HG02973 (cell line): ENCODE measurements at regions not wholly inside any gene's neighbourhood (a gene's known extent, or its start where the extent isn't known, plus 50 kb on each side); places are given as distances from the start of the nearest gene placed in this dataset.

ENCODE experiments used
- ATAC-seq: cut with Tn5 transposase; IDR thresholded peaks from one replicate; pipeline ENCODE4 v1.9.1; 2021; ENCODE audit warnings: moderate library complexity; ENCODE audit not compliant: unreplicated experiment

DNA sequence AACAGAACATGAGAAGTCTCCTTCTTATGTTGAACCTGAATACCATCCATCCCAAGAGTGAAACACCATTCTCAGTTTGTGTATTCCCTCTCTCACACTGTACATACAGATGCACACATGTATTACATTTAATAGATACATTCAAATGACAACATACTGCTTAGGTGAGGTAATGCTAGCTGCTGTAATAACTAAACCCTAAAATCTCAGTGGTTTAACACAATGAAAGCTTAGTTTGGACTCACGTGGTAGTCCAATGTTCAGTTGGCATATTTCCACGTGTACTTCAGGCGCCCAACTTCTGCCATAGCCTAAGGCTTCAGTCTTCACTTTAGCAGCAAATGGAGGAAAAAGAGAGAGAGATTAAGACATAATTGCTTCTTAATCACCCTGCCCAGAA, 351.1 kb upstream of the PMFBP1 start:
- no peak for ATAC-seq

DNA sequence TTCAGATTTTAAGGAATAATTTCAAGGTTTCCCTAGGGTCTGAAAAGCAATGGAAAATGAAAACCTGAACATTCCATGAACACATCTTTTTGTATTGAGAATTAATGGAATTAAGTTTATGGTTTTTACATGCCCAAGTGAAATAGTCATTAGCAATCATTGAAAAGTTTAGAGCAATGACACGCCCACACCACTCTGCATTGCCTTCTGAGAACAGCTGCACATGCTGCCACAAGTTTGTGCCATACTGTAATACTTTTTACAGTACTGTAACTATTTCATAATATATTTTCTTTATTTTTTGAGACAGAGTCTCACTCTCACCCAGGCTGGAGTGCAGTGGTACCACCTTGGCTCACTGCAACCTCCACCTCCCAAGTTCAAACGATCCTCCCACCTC, 345.2 kb upstream of the PMFBP1 start:
- no peak for ATAC-seq

DNA sequence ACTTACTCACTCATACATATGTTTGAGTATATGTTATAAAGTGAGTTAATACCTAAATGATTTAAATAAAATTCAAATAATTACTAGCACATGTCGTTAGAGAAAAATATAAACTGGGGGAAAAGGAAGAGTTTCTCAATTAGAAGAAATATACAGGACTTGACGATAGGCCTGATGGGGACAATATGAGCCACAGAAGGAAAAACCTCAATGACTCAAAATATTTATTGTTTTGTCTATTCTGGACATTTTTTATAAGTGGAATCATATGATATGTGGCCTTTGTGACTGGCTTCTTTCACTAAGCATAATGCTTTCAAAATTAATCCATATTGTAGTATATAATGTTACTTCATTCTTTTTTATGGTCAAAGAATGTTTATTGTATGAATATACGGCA, 339.2 kb upstream of the PMFBP1 start:
- no peak for ATAC-seq

DNA sequence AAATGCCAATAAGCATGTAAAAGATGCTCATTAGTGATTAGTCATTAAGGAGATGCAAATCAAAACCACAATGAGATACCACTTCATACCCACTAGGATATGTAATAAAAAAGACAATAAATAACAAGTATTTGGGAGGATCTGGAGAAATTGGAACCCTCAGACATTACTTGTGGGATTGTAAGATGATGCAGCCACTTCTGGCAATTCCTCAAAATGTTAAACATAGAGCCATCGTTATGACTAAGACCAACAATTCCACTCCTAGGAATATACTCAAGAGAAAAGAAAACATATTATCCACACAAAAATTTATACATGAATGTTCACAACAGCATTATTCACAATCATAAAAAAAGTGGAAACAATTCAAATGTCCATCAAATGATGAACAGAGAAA, 336.2 kb upstream of the PMFBP1 start:
- ATAC-seq: no peak

DNA sequence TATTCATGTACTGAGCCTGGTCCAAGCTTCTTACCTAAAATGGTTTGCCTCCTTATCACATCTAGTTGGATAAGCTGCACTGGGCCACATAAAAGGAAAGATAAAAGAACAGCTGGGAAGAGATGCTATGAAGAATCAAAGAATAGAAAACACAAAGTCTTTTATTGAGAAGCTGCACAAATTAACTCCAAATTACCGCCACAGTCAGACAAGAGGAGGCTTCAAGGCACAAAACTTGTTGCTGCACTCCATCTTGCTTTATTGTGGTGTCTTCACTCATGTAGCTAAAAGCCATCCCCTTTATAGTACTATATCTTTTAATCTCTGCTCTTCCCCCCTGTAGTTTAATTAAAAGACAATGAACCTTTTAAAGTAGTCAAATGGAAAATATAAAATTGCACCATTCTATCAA, 330.6 kb upstream of the PMFBP1 start:
- ATAC-seq: no peak

DNA sequence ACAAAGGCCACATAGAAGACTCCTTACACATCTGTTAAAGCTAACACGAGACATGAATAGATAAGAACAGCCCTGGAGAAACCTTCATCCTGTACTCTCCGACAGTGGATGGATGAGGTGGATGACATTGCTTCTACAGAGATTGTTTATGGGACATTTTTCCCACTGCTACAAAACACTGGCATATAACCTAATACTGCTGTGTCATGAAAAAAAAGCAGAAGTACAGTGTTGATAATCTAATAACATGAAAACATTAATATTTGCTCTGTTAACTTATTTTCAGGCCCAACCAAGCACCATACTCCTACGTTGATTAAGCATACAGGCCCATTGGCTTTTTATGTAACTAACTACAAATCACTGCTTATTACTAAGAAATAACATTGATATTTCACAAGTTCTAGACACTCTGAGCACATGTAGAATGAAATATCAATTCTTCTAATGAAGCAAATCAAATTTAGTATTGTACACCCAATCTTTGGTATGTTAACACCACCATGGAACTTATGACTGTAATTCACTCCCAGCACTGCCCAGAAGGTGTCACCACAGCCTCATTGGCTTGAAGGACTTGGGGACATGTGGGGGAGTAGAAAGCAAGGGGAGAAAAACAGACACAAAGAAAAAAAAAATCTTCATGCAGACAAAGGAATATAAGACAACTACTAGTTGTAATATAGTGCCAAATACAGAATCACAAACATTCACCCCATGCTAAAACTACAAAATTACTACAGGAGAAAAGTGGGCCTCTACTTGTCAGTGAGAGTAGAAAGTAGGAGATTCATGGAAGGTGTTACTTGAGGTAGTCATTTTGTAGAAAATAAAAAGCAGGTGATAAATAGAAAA, 330.0 kb upstream of the PMFBP1 start:
- ATAC-seq: no peak

DNA sequence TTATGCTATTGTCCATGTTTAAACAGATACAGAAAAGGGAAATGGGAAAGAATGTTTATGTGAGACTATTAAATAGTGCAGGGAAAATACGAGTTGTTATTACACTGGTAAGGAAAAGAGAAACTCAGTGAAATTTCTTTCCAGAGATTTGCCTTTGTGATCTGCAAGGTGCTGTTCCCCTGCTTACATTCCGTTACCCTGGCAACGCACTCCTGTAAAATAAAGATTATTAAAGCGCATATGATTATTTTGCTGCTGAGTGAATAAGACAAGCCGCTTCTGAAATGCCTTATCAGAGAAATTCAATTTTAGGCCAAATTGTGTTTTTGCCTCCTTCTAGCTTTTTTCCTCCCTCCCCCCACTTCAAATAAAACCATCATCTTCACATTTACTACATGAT, 328.6 kb upstream of the PMFBP1 start:
- no peak for ATAC-seq

DNA sequence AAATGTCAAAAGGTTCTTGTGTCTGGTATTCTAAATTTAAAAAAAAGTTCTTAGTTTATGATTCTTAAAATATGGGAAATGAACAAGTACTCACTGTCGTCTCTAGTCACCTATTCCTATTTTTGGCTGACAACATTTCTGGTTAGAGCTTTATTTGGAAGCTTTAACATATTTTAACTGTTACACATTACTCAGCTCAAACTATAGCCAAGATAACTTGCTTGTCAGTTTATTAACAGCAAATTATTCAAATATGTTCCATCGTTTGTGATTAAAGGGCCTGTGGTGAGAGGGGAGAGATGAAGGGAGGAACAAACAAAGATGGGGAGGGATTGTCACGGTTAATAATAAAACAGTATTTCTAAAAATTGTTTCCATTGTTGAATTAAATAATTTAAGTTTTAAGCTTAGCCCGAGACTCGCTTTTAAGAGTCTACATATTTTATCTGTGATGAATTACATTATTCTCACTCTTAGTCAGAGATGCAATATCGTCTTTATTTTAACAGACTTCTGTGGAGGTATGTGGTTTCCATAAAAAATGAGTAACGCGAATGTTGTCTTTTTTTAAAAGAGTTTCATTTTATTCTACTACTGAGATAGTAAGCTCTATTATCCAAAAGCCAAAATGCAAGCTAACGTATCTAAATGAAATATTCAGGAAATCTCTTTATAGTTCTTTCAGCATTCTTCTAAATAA, 321.9 kb upstream of the PMFBP1 start:
- ATAC-seq: no peak

DNA sequence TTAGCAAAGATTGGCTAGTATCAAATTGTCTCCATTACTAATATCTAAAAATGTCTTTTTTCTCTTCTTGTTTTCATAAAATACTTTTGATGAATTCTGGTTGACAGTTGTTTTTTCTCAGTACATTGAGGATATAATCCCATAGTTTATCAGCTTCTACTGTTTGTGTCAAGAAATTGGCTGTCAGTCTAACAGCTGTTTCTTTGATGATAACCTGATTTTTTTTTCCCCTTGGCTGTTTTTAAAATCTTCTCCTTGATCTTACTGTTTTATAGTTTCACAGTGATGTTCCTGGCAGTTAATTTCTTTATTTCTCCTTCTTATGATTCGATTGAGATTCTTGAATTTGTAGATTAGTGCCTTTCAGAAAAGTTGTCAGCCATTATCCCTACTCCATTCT, 315.3 kb upstream of the PMFBP1 start:
- no peak for ATAC-seq

DNA sequence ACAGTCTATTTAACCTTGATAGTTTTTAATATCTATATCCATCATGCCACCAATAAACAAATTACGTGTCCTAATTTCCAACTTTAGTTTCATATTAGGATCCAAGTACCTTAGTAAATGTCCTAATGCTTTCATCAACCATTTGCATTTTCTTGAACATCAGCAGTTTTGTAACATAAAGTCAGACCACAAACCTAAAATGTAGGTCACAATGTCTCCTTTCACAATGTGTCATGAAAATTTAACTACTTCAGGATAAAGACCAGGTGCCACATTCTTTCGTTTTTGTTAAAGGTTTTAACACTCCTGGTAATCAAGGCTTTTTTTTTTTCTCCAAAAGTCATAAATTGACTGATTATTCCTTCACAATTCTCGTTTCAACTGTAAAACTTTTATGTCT, 310.7 kb upstream of the PMFBP1 start:
- no peak for ATAC-seq

DNA sequence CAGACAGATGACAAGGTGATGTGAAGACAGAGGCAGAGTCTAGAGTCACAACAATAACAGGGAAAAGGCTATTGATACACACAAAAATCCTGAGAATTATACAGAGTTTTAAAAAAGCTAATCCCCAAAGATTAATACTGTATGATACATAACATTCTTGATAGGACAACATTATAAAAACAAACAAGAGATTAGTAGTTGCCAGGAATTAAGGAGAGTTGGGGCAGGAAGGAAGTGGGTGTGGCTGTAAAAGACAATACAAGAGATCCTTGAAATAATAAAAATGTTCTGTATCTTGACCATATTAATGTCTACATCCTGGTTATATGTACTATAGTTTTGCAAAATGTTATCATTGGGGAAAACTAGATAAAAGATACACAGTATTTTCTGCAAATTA, 309.5 kb upstream of the PMFBP1 start:
- no peak for ATAC-seq

DNA sequence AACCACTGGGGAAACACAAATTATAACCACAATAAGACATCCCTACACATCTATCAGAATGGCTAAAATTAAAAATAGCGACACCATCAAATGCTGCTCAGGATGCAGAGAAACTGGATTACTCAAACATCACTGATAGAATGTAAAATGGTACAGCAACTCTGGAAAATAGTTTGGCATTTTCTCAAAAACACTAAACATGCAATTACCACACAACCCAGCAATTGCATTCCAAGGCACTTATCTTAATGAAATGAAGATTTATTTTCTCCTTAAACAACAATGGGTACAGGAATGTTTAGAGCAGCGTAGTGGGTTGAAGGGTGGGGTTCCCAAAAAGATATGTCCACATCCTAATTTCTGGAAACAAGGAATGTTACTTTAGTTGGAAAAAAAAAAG, 309.0 kb upstream of the PMFBP1 start:
- no peak for ATAC-seq

DNA sequence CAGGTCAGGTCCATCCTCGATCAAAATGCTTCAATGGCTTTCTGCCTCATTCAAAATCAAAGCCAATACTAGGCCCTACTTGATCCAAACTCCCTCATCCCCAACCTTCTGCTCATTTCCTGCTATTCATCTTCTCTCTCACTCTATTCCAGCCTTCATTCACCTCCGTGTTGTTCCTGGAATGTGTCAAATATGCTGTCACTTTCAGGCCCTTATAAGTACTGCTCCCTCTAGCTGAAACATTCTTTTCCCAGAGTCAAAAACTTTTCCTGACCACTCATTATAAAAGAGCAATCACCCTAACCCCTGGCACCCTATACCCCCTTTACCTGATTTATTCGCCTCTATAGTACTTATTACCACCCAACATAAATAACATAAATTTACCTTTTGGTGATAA, 303.7 kb upstream of the PMFBP1 start:
- ATAC-seq: no peak

DNA sequence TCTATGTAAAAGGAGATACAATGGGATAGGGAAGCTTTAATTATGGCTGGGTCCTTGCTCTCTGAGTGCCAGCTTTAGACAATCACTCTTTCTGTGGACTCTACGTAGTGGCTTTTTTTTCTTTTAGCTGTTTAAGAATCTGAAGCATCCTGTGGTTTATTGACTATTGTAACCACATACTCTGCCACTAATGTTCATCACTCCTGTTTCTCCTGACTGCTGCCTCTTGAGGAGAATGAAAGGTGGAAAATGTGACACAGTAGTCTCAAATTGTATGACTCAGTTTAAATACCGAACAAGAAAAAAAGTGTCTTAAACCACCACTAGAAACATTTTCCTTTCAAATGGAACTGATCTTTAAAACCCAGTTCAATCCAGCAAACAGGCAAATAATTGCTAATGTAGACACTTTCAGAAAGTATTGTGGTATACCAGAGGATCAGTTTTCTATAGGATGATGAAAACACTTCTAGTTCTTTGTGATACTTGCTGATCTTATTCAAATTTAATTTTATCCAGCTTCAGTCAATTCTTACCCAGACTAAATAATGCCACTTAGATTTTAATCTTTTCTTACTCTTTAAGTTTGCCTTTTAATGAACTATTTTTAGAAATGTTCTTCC, 302.7 kb upstream of the PMFBP1 start:
- ATAC-seq: no peak

DNA sequence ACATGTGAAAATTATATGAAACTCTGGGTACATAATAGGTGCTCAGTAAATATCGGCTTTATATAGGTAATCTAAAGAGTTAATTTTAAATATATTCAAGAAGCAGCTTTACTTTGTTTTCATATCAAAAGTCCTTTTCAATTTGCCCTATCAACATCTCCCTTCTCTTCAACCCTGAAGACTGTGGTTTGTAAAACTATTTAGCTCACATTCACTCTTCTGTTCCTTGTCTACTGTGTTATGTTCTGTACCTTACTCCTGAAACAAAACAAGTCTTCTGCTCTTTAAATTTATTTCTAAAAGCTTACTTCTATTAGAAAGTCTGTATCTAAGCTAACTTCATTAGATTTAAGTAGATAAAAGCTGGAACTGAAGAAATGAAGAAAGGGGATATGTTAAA, 301.7 kb upstream of the PMFBP1 start:
- no peak for ATAC-seq

DNA sequence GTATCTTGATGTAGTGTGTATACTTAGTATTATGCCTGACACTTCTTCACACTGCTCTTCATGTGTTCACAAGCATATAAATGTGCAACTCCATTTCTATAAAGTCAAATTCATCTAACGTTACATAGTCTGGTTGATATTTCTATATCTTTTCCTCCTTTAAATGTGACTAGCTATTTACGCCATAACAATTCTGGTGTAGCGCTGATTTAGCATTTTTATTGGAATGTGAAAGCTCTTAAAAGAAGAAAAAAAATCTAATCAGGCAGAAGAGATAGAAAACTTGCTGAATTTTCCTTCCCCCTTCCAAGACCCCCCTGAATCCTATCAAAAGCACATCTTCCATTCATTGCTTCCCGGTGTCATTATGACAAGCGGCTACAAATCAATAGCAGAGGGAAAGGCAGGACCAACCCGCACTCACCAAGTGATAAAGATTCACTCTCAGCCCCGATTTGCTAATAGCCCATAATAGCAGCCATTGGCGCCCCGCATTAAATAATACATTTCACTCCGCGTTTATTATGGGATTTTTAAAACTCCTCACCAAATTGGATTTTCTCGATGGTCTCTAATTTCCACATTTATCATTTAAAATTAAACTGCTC, 299.5 kb upstream of the PMFBP1 start:
- no peak for ATAC-seq

DNA sequence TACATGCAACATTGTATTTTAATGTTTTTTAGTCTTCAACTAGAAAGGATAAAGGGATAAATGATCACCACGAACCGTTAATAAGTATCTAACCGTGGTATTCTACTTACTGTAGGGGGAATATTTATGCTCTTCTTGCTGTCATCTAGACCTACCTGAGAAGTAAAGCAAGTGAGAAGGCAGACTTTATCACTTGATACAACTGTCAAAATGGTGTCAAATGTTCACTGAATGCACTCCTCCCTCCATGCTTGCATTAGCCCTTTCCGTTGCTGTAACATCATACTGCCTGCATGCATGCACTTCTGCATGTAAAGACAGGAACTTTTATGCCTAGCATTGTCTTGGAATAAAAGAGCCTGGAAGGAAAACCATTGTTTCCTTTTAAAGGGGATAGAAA, 298.6 kb upstream of the PMFBP1 start:
- ATAC-seq: no peak

DNA sequence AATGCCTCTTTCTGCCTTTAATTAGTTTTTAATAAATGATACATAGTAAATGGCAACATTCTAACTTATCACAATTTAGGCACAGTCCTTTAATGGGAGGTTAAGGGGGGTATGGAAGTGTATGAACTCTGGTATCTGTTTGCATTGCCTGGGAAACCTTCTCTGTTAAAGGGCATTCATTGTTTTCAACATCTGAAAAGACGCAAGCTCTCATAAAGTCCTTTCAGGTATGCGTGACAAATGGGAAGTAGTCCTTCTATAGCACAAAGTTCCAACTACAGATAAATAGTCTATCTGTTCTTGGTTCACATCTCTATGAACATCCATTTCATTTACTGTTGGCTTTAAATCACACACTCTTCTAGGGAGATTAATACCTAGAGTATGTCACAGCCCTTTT, 298.0 kb upstream of the PMFBP1 start:
- no peak for ATAC-seq

DNA sequence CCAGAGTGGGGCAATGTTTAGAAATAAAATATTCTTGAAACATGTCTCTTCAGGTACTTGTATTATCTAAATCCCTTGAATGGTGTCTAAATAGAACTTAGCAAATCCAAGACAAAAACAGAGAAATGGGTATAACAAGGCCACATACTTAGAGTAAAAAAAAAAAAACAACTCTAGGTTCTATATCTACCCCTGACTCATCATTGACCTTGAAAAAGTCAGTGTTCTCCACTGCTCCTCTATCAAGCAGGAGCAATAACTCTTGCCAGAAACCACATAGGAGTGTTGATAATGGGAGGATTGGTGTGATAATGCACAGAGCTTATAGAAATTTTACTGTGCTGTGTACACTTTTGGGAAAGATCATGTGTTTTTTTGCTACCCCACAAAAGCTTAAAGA, 296.6 kb upstream of the PMFBP1 start:
- no peak for ATAC-seq

DNA sequence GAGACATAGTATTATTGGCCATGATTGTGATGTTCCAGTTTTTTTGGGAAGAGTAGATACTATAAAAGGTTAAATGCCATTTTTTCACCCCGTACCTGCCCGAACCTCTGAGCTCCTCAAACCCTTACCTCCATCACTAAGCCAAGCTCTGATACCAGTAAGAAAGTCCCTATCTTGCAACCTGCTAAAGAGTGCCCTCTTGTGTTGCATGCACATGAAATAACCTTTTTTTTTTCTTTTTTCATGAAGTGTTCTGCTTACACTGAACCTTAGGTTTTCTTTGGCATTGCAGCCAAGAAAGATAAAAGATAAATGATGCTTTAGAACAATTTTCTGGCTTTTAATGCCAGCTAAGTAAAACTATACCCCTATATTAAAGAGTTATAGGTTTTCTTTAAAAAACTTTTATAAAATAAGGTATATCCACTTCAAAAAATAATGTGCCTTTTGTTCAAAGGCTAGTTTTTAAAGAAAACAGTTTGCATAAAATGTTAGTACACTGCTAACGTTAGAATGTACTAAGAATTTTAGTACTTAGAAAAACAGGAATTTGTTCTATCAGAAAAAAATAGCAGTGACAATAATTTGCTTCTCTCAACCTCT, 295.3 kb upstream of the PMFBP1 start:
- peak; percentile 58 for ATAC-seq

DNA sequence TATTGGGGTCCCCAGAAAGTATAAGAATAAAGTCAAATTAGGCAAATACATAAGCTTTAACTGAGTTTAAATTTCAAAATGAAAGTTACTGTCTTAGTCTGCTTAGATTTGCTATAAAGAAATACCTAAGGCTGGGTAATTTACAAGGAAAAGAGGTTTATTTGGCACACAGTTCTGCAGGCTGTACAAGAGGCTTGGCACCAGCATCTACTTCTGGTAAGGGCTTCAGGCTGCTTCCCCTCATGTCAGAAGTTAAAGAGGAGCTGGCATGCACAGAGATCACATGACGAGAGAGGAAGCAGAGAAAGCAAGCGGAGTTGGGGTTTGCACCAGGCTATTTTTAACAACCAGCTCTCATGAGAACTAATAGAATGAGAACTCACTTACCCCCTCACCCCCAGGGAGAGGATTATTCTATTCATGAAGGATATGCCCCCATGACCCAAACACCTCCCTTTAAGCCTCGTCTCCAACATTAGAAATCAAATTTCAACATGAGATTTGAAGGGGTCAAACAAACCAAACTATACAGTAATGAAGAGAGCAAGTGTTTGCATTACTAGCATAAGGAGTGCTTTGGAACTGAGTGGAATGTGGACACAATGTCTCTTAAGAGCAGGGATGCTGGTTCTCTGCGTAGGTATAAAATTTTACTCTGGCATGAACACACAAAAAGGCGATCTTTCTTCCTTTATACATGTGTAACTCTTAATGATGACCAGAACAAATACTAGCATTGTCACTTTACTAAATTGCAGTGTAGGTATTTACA, 292.8 kb upstream of the PMFBP1 start:
- ATAC-seq: no peak
